Esophagus squamous epithelium (tissue), 4 donors: ENCODE measurements at regions not wholly inside any gene's neighbourhood (a gene's known extent, or its start where the extent isn't known, plus 50 kb on each side); places are given as distances from the start of the nearest gene placed in this dataset.

ENCODE experiments used
- POLR2A ChIP-seq, 4 donors: fragments of 450-650 bp; IDR thresholded peaks; one replicate each; pipeline ENCODE4 v1.6.1; 2017; ENCODE audit warnings: antibody characterized with exemption in 4 of 4, mild to moderate bottlenecking in 4 of 4, moderate library complexity in 3 of 4
- TF ChIP-seq, protein P1 (sequence below), 6 experiments: fragments of 450-650 bp in 4 of 6; fragments of 200-600 bp in 2 of 6; sonication (generic) in 2 of 6; IDR thresholded peaks; one replicate each; pipeline ENCODE4 v1.5.1; 2016 to 2019; ENCODE audit warnings: antibody characterized with exemption in 6 of 6, mild to moderate bottlenecking in 4 of 6, moderate library complexity in 4 of 6

- TF ChIP-seq, protein P1, sequence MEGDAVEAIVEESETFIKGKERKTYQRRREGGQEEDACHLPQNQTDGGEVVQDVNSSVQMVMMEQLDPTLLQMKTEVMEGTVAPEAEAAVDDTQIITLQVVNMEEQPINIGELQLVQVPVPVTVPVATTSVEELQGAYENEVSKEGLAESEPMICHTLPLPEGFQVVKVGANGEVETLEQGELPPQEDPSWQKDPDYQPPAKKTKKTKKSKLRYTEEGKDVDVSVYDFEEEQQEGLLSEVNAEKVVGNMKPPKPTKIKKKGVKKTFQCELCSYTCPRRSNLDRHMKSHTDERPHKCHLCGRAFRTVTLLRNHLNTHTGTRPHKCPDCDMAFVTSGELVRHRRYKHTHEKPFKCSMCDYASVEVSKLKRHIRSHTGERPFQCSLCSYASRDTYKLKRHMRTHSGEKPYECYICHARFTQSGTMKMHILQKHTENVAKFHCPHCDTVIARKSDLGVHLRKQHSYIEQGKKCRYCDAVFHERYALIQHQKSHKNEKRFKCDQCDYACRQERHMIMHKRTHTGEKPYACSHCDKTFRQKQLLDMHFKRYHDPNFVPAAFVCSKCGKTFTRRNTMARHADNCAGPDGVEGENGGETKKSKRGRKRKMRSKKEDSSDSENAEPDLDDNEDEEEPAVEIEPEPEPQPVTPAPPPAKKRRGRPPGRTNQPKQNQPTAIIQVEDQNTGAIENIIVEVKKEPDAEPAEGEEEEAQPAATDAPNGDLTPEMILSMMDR (IDR thresholded peaks at IDR 0.05), result no peak
- no peak for TF ChIP-seq POLR2A (IDR thresholded peaks at IDR 0.05)
Measured at GRCh38 chr10:58954178-58954577, 222.3 kb upstream of the PHYHIPL start.
